NCI-H226 (cell line): ENCODE measurements at regions not wholly inside any gene's neighbourhood (a gene's known extent, or its start where the extent isn't known, plus 50 kb on each side); places are given as distances from the start of the nearest gene placed in this dataset.
"Not testable (repeated sequence)": the region's sequence is repeated elsewhere in the genome, so short reads cannot be mapped to it uniquely, and the experiment has no call there.

Experiments used
- DNase-seq: peaks from one replicate; pipeline ENCODE4 v3.0.0-alpha.2; 2015

DNA sequence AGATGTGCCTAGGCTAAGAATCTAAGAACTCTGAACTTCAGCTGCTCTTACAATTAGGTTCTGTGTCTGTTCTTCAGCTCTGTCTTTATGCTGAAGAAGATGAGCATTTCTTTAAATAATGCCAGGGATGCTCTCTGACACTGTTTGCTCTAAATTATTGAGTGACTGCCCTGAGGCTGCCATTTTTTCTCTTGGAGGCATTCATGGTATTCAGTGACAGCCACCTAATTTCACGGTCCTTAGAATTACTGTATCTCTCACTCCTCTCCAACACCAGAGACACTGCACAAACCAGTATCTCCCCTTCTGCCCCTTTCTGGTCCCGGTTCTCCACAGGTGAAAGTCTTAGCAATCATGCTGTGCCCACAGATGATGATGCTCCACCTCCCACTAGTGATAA lies 123.6 kb upstream of the MPHOSPH6 start:
- no peak for DNase-seq

DNA sequence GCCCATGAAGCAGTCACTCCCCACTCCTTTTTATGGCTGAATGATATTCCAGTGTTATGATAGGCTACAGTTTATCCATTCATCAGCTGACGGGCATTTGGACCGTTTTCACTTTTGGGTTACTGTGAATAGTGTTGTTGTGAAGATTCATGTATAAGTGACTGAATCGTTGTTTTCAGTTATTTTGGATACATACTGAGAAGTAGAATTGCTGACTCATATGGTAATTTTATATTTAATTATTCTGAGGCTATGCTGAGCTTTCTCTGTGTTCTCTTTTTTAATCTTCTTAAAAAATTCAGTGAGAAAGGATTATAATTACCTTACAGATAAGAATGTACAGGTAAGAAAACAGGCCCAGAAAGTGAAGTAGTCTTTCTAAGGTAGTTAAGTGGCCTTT lies 117.9 kb upstream of the MPHOSPH6 start:
- no peak for DNase-seq

DNA sequence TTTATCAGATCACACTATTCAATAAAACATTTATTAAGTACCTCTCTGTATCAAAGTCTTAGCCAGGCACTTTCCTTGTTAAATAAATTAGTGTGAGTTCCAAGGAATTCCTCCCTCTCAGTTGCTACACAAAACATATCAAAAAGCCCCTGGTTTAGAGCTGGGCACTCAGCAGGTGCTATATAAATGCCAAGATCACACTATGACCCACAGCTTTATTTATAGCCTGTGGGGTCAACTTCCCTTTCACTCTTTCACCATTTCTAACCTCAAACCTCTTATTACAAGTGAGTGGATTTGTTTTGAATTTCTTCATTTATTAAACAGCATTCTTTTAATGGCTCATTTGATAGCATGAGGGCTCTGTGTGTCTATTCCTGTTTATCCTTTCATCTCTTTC lies 112.6 kb upstream of the MPHOSPH6 start:
- no peak for DNase-seq

DNA sequence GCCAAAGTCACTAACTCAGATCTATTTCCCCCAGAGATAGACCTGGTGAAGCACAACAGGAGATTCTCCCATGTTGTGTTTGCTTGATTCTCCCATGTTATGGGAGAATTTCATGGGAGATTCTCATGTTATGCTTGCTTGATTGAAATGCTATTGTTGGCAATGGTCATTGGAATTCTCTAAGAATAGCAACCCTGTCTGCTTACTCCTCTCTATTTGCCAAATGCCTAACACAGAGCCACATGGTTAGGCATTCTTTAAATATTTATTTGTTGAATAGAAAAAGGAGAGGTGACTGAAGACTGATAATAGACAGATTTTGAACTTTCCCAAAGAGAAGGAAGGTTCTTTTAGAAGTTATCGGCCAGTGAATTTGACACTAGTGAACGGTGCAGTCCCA lies 111.5 kb upstream of the MPHOSPH6 start:
- no peak for DNase-seq

DNA sequence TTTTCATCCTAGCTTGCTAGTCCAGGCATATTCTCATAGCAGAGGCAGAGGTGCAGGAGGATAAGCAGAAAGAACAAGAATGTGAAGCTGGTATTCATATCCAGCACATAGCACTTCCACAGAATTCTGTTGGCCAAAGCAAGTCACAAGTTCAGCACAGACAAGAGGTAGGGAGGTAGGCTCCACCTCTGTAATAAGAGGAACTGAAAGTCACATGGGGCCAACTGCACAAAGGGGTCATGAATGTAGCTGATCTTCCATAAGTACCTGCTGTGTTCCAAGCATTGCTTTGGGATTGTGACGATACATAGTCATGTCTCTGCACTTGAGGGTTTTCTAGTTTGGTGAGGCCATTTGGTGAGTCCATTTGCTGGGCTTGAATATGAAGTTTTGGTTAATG lies 110.8 kb upstream of the MPHOSPH6 start:
- no peak for DNase-seq

DNA sequence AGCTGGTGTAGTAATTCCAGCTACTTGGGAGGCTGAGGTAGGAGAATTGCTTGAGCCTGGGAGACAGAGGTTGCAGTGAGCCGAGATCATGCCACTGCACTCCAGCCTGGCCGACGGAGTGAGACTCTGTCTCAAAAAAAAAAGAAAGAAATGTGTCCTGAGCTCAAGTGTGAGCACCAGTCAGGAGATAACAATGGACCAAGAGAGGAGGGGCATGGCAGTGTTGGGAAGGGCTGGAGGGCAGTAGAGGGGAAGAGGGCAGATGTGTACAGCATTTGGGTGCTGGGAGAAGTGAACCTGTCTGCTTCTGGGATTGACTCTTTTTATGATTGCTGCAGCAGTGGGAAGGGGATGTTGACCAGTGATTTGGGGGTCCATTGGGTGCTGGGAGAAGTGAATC lies 105.3 kb upstream of the MPHOSPH6 start:
- not testable (repeated sequence) for DNase-seq

DNA sequence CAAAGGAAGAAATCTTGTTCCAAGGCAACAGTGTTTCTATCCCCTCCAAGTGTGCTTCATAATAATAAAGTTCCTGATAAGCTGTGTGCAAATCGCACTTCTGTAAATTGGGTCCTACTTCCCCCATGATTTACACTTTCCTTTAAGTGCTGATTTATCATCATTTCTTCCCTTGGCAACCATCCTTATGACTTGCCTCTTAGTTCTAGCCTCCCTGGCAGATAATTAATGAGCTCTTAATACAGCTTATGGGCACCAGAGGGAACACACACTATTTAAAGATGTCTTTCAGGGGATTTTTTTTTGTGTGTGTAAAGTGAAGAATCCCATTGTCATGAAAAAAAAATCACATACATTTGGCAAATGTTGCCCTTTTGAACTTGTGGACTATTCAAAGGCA lies 101.6 kb upstream of the MPHOSPH6 start:
- no peak for DNase-seq

DNA sequence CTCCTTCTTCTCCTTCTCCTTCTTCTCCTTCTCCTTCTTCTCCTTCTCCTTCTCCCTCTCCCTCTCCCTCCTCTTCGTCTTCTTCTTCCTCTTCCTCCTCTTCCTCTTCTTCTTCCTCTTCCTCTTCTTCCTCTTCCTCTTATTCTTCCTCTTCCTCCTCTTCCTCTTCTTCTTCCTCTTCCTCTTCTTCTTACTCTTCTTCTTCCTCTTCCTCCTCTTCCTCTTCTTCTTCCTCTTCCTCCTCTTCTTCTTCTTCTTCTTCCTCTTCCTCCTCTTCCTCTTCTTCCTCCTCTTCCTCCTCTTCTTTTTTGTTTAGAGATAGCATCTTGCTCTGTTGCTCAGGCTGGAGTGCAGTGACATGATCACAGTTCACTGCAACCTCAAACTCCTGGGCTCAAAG lies 97.7 kb upstream of the MPHOSPH6 start:
- DNase-seq = not testable (repeated sequence)

DNA sequence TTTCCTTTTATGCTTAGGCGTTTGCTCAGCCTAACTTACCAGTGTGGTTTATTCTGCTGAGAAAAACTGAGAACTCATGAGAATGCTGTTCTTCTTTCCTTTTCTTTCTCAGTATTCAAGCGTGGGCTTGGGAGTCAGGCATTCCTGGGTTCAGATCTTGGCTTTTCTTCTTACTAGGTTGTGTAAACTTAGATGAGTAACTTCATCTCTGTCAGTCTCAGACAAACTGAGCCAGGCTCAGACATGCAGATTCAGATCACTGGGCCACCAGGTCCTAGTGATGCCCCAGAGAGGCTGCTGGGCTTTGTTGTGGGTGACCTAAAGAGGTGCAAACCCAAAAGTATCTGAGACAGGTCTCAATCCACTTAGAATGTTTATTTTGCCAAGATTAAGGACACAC lies 95.8 kb upstream of the MPHOSPH6 start:
- DNase-seq = no peak

DNA sequence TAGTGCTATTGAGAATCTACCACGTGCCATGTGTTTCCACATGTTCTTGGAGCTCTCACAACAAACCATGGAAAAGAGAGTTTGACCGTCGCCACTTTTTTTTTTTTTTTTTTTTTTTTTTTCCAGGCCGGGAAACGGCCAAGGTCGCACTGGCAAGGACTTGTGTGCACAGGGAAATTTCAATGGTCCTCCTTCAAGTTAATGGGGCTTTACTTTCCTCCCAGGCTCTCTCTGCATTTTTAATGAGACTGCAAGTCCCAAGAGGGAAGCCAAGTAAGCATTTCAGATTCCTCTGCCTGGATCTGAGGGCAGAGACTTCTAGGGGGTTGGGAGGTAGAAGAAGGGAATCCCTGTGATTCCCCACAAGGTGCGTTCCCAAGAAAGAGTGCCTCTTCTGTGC lies 94.7 kb upstream of the MPHOSPH6 start:
- DNase-seq = no peak

DNA sequence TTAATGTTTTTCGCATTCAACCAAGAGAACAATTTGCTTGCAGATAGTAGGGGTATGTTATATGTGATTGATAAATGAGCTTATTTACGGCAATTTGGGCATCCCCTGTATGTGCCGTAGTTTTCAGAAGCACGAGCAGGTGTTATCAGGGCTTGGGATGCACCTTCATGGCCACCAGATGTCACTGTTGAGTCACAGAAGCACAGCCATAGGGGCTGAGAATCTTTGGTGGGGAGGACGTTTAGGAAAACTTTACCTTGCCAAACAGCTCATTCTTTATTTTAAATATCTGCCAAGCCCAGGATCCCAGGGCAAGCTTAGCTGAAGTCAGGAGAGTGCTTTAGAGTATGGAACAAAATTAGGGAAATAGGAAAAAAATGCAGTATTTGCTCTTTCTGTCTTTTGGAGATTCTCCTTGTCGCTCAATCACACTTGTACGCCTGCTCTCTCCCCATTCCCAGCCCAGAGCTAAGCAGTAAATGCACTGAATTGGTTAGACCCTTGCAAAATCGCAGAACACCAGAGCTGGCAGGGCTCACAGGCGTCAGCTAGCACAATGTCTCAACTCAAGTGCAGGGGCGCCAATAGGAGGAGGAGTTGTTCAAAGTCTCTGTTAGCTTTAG lies 93.6 kb upstream of the MPHOSPH6 start:
- DNase-seq = no peak

DNA sequence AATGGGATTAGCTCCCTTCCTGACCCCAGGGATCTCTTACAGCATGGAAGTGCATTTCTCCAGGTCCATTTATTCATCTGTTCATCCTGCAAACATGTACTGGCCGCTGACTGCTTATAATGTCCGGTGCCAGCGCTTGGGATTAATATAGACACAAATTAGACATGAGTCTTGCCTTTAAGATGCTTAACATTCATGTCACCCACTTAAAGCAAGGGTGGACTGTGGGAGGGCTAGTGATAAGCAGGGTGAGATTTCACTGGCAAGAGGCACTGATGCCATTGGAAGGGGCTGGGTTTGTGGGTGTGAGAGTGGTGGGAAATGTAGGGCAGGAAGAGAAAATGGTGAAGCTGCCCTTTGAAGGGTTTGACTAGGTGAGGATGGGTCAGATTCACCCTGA lies 92.2 kb upstream of the MPHOSPH6 start:
- DNase-seq = no peak

DNA sequence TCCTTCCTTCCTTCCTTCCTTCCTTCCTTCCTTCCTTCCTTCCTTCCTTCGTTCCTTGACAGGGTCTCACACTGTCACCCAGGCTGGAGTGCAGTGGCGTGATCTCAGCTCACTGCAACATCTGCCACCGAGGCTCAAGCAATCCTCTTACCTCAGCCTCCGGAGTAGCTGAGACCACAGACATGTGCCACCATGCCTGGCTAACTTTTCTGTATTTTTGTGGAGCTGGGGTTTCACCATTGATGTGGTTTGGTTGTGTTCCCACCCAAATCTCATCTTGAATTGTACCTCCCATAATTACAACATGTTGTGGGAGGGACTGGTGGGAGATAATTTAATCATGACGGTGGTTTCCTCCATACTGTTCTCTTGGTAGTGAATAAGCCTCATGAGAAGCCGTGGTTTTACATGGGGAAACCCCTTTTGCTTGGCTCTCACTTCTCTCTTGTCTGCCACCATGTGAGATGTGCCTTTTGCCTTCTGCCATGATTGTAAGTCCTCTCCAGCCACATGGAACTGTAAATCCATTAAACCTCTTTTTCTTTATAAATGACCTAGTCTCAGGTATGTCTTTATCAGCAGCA lies 90.3 kb upstream of the MPHOSPH6 start:
- no peak for DNase-seq

DNA sequence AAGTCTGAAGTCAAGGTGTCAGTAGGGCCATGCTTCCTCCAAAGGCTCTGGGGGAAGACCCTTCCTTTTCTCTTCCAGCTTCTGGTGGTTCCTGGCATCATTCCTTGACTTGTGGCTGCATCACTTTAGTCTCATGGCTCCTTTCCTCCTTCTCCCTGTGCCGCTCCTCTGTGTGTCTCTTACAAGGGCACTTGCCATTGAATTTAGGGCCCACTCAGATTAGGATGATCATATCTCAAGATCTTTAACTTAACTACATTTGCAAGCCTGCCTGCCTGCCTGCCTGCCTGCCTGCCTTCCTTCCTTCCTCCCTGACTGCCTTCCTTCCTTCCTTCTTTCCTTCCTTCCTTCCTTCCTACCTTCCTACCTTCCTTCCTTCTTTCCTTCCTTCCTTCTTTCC lies 89.7 kb upstream of the MPHOSPH6 start:
- no peak for DNase-seq

DNA sequence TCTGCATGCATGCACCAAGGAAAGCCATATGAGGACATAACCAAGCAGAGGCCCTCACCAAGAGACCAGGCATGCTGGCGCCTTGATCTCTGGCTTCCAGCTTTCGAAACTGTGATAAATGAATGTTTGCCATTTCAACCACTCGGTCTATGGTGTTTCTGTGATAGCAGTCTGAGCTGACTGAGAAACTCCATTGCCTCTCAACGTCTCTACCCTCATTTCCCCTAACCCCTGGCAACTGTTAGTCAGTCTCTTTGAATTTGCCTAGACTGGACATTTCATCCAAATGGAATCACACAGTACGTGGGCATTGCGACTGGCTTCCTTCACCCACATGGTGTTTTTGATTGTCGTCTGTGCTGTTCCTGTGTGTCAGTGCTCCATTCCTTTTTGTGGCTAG lies 88.0 kb upstream of the MPHOSPH6 start:
- DNase-seq = no peak

DNA sequence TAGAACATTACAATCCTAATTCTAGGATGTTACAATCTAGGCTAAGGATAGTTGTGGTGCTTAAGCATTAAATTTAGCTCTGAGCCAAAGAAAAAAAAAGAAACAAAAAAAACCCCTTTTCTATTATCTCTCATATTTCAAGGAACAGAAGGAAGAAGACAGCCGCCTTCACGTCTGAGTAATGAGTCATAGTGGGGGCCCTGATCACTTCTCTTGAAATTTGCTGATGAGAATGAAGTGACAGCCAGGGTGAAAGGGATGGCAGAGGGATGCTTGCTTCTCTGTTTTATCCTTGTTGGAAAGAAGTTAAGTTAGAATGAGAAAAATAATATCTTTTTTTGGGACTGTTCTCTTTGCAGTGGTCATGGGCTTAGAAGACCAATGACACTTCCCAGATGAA lies 82.6 kb upstream of the MPHOSPH6 start:
- DNase-seq = no peak

DNA sequence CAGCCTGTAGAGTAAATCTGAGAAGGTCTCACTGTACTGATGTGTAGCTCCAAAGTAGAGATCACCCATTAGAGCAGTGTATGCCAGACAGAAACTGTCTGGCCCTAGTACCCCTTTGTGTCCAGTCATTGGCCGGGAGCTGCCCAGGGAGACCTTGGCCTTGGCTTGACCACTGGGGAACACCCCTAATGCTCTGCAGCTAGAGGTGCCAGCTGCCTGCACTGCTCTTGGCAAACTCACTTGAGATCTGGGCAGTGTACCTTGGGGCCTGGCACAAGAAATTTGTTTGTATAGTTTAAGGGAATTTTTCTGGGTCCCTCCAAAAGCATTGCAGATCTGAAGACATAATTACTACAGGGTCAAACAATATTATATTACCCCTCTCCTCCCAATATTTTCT lies 78.7 kb upstream of the MPHOSPH6 start:
- no peak for DNase-seq

DNA sequence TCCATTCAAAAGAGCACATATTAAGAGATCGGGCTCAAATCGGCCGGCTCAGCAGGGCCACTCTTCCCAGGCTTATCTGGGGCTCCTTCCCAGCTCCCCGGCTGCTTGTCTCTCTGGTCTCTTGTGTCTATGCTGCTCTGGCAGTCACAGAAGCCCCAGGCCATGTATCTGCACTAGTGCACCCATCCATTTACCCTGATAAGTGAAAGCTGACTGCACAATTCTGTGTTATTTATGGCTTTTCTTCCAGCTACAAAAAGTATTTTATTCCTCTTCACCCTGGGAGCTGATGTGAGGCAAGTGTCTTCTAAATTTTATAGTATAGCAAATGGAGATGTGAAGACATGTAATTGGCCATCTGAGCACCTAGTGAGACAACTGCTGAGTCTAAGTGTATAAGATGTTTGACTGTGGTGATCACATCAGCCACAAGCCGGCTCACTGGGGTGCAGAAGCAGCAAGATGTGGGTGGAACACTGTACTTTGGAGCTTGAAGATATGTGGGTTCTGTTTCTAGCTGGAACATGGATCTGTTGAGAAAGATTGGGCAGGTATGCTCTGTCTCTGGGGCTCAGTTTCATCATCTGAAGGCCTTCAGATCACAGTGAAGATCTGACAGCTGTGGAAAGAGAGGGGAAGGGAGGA lies 78.1 kb upstream of the MPHOSPH6 start:
- DNase-seq = no peak

DNA sequence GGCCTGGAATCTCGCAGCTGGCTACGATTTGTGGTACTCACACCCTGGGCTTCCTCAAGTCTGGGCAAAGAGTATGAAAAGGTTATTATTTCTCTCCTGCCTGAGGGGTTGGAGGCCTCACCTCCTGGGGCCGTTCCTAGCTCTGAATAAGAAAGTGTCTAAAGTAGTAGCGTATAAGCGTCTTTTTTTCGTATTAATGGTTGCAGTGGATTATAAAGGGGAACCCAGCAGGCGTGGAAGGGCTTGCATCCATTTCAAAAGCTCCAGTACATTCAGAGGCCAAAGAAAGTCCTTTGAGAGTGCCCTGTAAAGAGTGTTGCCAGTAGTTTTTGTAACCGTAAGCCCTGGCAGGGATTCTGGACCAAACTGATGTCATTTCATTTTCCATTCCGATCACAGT lies 72.2 kb upstream of the MPHOSPH6 start:
- DNase-seq = no peak

DNA sequence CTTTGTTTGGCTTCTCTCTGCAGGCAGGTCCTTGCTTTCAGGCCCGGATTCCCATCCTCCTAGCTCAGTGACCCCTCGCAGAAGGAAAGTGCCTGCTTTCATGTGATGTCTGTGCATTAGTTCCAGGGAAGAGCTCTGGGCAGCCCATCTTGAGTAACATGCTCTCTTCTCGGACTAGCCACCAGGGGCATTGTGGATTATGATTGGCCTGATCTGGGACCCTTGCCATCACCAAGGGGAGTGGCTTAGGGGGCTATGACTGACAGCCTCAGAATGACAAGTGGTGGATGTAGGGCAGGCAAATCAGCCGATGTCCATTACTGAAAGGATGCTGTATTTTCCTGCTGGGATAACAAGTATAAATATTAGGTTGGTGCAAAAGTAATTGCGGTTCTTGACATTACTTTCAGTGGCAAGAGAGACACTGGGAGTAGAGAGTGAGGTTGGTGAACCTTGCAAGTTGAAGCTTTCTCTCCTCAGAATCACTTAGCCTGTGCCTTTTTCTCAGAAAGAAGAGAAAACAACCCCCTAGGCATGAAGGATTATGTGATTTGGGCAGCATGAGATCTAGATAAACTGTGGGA lies 71.5 kb upstream of the MPHOSPH6 start:
- DNase-seq = no peak

DNA sequence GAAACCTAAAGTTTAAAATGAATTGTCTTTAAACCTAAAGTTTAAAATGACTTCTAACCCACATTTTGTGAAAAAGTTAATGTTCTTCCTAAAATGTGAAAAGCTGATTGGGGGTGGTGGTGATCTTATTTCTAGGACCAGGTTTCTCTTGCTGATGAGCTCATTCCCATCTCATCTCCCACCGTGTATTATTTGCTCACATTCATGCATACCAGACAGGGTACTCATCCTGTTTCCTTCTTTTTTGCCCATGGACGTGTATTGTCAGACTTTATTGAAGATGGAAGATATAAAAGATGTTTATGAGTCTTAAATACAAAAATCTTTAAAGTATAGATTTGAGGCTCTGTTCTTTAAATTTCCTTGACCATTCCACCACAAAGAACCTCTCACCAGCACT lies 70.1 kb upstream of the MPHOSPH6 start:
- no peak for DNase-seq

DNA sequence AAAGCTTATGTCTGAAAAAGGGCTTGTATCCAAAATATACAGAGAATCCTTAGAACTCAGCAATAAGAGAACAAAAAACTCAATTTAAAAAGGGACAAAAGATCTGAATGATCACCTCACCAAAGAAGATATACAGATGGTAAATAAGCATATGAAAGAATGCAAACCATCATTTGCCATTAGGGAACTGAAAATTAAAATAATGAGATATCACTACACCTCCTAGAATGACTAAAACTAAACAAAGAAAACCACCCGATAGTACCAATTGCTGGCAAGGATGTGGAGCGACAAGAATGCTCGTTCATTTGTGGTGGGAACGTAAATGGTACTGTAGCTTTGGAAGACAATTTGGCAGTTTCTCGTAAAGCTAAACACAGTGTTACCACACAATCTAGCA lies 66.9 kb upstream of the MPHOSPH6 start:
- DNase-seq = no peak

DNA sequence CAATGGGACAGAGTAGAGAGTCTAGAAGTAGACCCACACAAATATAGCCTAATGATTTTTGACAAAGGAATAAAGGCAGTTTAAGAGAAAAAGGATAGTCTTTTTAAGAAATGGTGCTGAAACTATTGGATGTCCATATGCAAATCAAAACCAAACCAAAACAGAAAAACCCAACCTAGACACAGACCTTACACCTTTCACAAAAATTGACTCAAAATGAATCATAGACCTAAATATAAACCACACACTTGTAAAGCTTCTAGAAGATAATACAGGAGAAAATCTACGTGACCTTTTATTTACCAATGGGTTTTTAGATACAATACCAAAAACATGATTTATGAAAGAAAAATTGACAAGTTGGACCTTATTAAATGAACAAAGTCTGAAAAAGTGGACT lies 66.4 kb upstream of the MPHOSPH6 start:
- DNase-seq = no peak

DNA sequence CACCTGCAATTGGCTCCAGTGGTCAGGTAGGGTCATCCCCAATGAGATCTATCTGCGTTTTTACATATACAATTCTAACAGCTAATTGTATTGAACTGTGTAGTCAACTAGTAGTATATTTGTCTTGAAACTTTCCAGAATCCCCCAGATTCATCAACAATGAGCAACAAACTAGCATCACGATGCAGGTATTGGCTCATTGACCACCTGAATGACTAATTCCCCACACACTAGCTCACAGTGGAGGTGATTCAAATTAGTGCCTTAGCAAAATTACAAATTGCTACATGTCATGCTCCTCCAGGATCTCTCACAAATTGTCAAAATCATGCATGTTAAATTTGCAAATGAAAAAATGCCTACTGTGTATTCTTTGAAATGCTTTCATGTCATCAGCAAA lies 62.8 kb upstream of the MPHOSPH6 start:
- DNase-seq = no peak
